Lower lobe of right lung (tissue), 2 donors: ENCODE measurements at regions not wholly inside any gene's neighbourhood (a gene's known extent, or its start where the extent isn't known, plus 50 kb on each side); places are given as distances from the start of the nearest gene placed in this dataset.

Experiments
- ATAC-seq, 2 donors: fragments of 200-7000 bp; cut with Tn5 transposase; one replicate each; pipeline ENCODE4 v1.9.1; 2020 to 2022; ENCODE audit warnings: mild to moderate bottlenecking in 2 of 2, moderate library complexity in 2 of 2
- DNase-seq: peaks from one replicate; pipeline ENCODE4 v3.0.0-alpha.2; 2020
- H3K27ac ChIP-seq: fragments of 200-600 bp; one replicate; pipeline ENCODE4 v1.8.0; 2022
- H3K27me3 ChIP-seq: fragments of 200-600 bp; one replicate; pipeline ENCODE4 v1.8.0; 2022; ENCODE audit warnings: low read depth
- H3K36me3 ChIP-seq: fragments of 200-600 bp; one replicate; pipeline ENCODE4 v1.8.0; 2022; ENCODE audit warnings: mild to moderate bottlenecking
- H3K4me1 ChIP-seq: fragments of 200-600 bp; one replicate; pipeline ENCODE4 v1.8.0; 2022
- H3K4me3 ChIP-seq: fragments of 200-600 bp; one replicate; pipeline ENCODE4 v1.8.0; 2022; ENCODE audit warnings: mild to moderate bottlenecking
- H3K9me3 ChIP-seq: fragments of 200-600 bp; one replicate; pipeline ENCODE4 v1.8.0; 2022
- intact Hi-C: fragments of 100-400 bp; cut with DNase I; formaldehyde crosslinking; loops from one replicate; pipeline ENCODE4 v1.11.0; 2022
- TF ChIP-seq, protein P1 (sequence below): fragments of 200-600 bp; IDR thresholded peaks from one replicate; pipeline ENCODE4 v1.8.0; 2022; ENCODE audit warnings: antibody characterized with exemption, mild to moderate bottlenecking
- donor health status: DM: no; HTN: yes; CAD: no; lungs with severe emphysema.

DNA sequence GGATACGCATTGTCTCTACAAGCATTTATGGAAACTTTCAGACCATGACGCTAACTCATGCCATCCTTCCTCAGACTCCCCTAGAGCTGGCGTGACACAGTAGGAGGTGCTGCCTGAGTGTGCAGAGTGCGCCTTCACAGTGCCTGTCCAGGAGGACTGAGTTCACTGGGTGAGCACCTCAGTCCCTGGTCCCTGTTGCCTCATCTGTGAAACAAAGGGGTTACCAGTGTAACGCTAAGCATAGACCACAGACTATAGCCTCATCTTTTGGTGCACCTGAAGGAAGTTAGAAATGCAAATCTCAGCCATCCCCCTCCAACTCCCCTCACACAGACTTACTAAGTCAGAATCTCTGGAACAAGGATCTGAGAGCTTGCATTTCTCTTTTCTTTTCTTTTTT is 142.8 kb downstream of the TMEM17 start:
- DNase-seq: no peak
- ATAC-seq: peak in 1 of 2 donors; percentile 29
- Histone ChIP-seq H3K4me3 (no peak overlapping the region), H3K9me3 (peaks cover 2% of the 10 kb centered on the region), H3K27ac (no peak overlapping the region), H3K4me1 (no peaks in the 10 kb centered on the region), H3K27me3 (no peaks in the 10 kb centered on the region), H3K36me3 (no peaks in the 10 kb centered on the region)
- intact Hi-C loops: no loop called here
- TF ChIP-seq, protein P1, sequence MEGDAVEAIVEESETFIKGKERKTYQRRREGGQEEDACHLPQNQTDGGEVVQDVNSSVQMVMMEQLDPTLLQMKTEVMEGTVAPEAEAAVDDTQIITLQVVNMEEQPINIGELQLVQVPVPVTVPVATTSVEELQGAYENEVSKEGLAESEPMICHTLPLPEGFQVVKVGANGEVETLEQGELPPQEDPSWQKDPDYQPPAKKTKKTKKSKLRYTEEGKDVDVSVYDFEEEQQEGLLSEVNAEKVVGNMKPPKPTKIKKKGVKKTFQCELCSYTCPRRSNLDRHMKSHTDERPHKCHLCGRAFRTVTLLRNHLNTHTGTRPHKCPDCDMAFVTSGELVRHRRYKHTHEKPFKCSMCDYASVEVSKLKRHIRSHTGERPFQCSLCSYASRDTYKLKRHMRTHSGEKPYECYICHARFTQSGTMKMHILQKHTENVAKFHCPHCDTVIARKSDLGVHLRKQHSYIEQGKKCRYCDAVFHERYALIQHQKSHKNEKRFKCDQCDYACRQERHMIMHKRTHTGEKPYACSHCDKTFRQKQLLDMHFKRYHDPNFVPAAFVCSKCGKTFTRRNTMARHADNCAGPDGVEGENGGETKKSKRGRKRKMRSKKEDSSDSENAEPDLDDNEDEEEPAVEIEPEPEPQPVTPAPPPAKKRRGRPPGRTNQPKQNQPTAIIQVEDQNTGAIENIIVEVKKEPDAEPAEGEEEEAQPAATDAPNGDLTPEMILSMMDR: no peak

DNA sequence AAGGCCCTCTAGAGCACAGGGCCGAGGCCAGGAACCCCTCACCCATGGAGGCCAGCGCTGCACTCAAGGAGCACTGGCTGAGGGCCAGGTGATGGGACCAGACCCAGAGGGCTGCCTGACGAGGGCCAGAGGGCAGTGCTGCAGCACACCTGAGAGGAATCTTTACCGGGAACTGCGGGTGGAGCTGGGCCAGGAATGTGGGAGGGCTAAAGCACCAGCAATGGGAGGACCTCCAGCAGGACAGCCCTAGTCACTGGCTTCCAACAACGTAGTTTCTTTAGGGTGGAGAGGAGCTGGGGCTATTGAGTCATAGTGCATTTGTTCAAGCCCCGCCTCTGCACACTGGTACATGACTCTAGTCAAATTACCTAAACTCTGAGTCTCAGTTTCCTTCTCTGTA is 143.4 kb downstream of the TMEM17 start:
- TF ChIP-seq, protein P1: no peak
- Histone ChIP-seq H3K27me3 (no peaks in the 10 kb centered on the region), H3K9me3 (peaks cover 2% of the 10 kb centered on the region), H3K36me3 (no peaks in the 10 kb centered on the region), H3K4me1 (no peaks in the 10 kb centered on the region), H3K27ac (no peak overlapping the region), H3K4me3 (no peak overlapping the region)
- ATAC-seq: peak; percentile 58 to 61
- DNase-seq: no peak
- intact Hi-C loops: no loop called here

DNA sequence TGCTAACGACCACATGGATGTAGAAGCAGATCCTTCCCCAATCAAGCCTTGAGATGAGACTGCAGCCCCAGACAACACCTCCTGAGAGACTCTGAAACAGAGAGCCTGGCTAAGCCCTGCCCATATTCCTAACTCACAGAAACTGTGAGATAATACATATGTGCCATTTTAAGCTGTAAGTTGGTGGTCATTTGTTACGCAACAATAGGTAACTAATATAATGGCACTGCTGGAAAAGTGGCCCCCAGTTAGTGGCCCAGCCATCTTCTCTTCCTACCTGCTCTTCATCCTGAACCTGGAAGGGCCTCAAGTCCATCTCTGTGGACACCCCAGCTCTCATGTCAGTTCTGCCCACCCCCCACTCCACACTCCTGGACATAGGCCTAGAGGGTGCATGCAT is 144.0 kb downstream of the TMEM17 start:
- Histone ChIP-seq H3K4me1 (no peaks in the 10 kb centered on the region), H3K9me3 (peaks cover 2% of the 10 kb centered on the region), H3K27ac (no peak overlapping the region), H3K36me3 (no peaks in the 10 kb centered on the region), H3K27me3 (no peaks in the 10 kb centered on the region), H3K4me3 (no peak overlapping the region)
- ATAC-seq: no peak
- TF ChIP-seq, protein P1: no peak
- DNase-seq: no peak
- intact Hi-C loops: no loop called here

DNA sequence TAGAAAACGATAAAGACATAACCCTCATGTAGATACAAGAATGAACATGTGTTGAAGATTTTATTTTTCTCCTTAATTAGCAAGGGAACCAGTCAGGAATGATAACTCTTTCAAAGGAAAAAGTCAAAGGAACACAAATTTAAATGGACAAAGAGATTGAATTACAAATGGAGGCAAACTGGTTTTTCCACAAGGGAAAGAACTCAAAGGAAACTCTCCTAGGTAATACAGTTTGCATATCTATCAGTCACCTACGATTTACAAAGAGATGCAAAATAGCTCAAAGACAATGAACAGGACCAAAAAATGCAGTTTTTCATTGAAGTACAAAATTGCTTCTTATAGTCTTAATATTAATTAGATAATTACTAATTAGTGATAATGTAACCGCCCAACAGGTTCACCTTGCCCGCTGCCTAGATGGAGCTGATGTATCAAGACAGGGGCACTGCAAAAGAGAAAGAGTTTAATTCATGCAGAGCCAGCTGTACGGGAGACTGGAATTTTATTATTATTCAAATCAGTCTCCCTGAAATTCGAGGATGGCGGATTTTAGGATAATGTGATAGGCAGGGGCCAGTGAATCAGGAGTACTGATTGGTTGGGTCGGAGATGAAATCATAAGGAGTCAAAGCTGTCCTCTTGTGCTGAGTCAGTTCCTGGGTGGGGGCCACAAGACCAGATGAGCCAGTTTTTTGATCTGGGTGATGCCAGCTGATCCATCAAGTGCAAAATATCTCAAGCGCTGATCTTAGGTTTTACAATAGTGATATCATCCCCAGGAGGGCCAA is 151.0 kb downstream of the TMEM17 start:
- Histone ChIP-seq H3K36me3 (no peaks in the 10 kb centered on the region), H3K4me3 (no peak overlapping the region), H3K27me3 (no peaks in the 10 kb centered on the region), H3K27ac (no peak overlapping the region), H3K4me1 (no peaks in the 10 kb centered on the region), H3K9me3 (no peaks in the 10 kb centered on the region)
- intact Hi-C loops: no loop called here
- no peak for ATAC-seq
- TF ChIP-seq, protein P1: no peak
- no peak for DNase-seq

DNA sequence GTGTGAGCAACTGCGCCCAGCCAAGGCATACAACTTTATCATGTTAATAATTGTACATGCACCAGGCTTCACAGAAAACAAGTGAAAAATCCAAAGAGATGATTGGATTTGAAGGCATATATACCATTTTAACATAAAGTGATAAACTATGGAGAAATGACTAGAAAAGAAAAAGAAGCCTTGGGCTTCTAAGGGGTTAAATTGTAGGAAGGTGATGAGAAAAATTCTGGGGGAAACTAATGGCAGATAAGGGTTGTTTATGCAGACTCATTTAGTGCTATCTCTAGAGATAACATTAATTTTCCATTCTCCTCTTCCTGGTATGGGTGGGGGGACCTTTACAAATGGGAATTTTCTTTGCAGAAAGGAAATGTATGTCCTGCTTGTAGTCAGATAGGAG is 154.0 kb downstream of the TMEM17 start:
- Histone ChIP-seq H3K4me1 (no peaks in the 10 kb centered on the region), H3K9me3 (no peaks in the 10 kb centered on the region), H3K36me3 (no peaks in the 10 kb centered on the region), H3K27ac (no peak overlapping the region), H3K27me3 (no peaks in the 10 kb centered on the region), H3K4me3 (no peak overlapping the region)
- TF ChIP-seq, protein P1: no peak
- intact Hi-C loops: no loop called here
- ATAC-seq (no peak), DNase-seq (no peak)
